CD14-positive monocyte (primary cell): ENCODE measurements at regions not wholly inside any gene's neighbourhood (a gene's known extent, or its start where the extent isn't known, plus 50 kb on each side); places are given as distances from the start of the nearest gene placed in this dataset.

ENCODE experiments used
- DNase-seq, 3 donors: peaks; one replicate each; pipeline ENCODE4 v3.0.0-alpha.2; 2011 to 2022
- H2AFZ ChIP-seq: 2 replicates; pipeline ENCODE4 v1.6.0; 2012; ENCODE audit warnings: mild to moderate bottlenecking, low read depth, low read length, inconsistent platforms; ENCODE audit not compliant: insufficient read depth, poor library complexity, severe bottlenecking
- H3K27ac ChIP-seq, 2 donors: 1 replicate in 1 of 2; 2 replicates in 1 of 2; pipeline ENCODE4 v1.5.1; 2012 to 2013; ENCODE audit warnings: low read length in 2 of 2, control low read depth in 1 of 2, inconsistent platforms in 1 of 2, low read depth in 1 of 2, mild to moderate bottlenecking in 1 of 2
- H3K27me3 ChIP-seq, 2 donors: one replicate each; pipeline versions ENCODE4 v1.6.0 to v1.6.1; 2011 to 2013; ENCODE audit warnings: low read length in 2 of 2; ENCODE audit not compliant: control insufficient read depth in 2 of 2, insufficient read depth in 2 of 2
- H3K36me3 ChIP-seq, 2 donors: replicated peaks in 1 of 2; 1 replicate in 1 of 2; 2 replicates in 1 of 2; pipeline versions ENCODE4 v1.5.1 to v1.6.1; 2012 to 2013; ENCODE audit warnings: low read length in 2 of 2, control low read depth in 1 of 2, inconsistent platforms in 1 of 2, mild to moderate bottlenecking in 1 of 2; ENCODE audit not compliant: insufficient read depth in 2 of 2, control insufficient read depth in 1 of 2
- H3K4me1 ChIP-seq, 2 donors: 1 replicate in 1 of 2; 2 replicates in 1 of 2; pipeline versions ENCODE4 v1.5.1 to v1.6.1; 2012 to 2013; ENCODE audit warnings: low read length in 2 of 2, control low read depth in 1 of 2, inconsistent platforms in 1 of 2, mild to moderate bottlenecking in 1 of 2, moderate library complexity in 1 of 2; ENCODE audit not compliant: insufficient read depth in 2 of 2, control insufficient read depth in 1 of 2
- H3K4me2 ChIP-seq: replicated peaks from 2 replicates; pipeline ENCODE3; 2012; ENCODE audit warnings: low read length, moderate library complexity, mild to moderate bottlenecking; ENCODE audit not compliant: poor library complexity, severe bottlenecking; ENCODE audit errors: extremely low read depth
- H3K4me3 ChIP-seq, 3 experiments: fragments of 200-600 bp in 1 of 3; sonication (generic) in 1 of 3; replicated peaks in 1 of 3; 1 replicate in 2 of 3; 2 replicates in 1 of 3; pipeline ENCODE4 v1.5.1; 2011 to 2013; ENCODE audit warnings: low read length in 3 of 3, mild to moderate bottlenecking in 3 of 3, control low read depth in 2 of 3, low read depth in 2 of 3, inconsistent platforms in 1 of 3, moderate library complexity in 1 of 3
- H3K79me2 ChIP-seq: 2 replicates; pipeline ENCODE4 v1.6.0; 2012; ENCODE audit warnings: mild to moderate bottlenecking, control low read depth, inconsistent platforms, low read length, moderate library complexity; ENCODE audit not compliant: insufficient read depth
- H3K9ac ChIP-seq: 2 replicates; pipeline ENCODE4 v1.6.0; 2017; ENCODE audit warnings: low read length, mild to moderate bottlenecking; ENCODE audit not compliant: insufficient read depth, poor library complexity, severe bottlenecking
- H3K9me3 ChIP-seq, 2 donors: replicated peaks in 1 of 2; 1 replicate in 1 of 2; 2 replicates in 1 of 2; pipeline versions ENCODE4 v1.5.1 to v1.6.1; 2012 to 2013; ENCODE audit warnings: low read length in 2 of 2, control low read depth in 1 of 2; ENCODE audit not compliant: control insufficient read depth in 1 of 2, insufficient read depth in 1 of 2
- H4K20me1 ChIP-seq: 2 replicates; pipeline ENCODE4 v1.6.0; 2012; ENCODE audit warnings: mild to moderate bottlenecking, low read length, control low read depth, moderate library complexity; ENCODE audit not compliant: insufficient read depth
- H3K27ac Mint-ChIP-seq, 7 donors: one replicate each; pipeline ENCODE4 v1.8.0; 2020; ENCODE audit warnings: mild to moderate bottlenecking in 7 of 7, mixed read lengths in 7 of 7, moderate library complexity in 6 of 7, inconsistent platforms in 2 of 7
- H3K27me3 Mint-ChIP-seq, 3 donors: one replicate each; pipeline ENCODE4 v1.8.0; 2021 to 2022; ENCODE audit warnings: low read depth in 3 of 3, mild to moderate bottlenecking in 3 of 3, mixed read lengths in 3 of 3, moderate library complexity in 3 of 3, inconsistent platforms in 1 of 3
- H3K36me3 Mint-ChIP-seq, 2 donors: one replicate each; pipeline ENCODE4 v1.8.0; 2020; ENCODE audit warnings: mixed read lengths in 2 of 2, inconsistent platforms in 1 of 2, mild to moderate bottlenecking in 1 of 2
- H3K4me1 Mint-ChIP-seq: one replicate; pipeline ENCODE4 v1.8.0; 2020; ENCODE audit warnings: mild to moderate bottlenecking, mixed read lengths
- H3K4me3 Mint-ChIP-seq, 2 donors: one replicate each; pipeline ENCODE4 v1.8.0; 2020; ENCODE audit warnings: mild to moderate bottlenecking in 2 of 2, mixed read lengths in 2 of 2, moderate library complexity in 1 of 2
- H3K9me3 Mint-ChIP-seq, 7 donors: one replicate each; pipeline ENCODE4 v1.8.0; 2020 to 2022; ENCODE audit warnings: mixed read lengths in 7 of 7, mild to moderate bottlenecking in 6 of 7, moderate library complexity in 6 of 7, inconsistent platforms in 2 of 7
- CTCF ChIP-seq: fragments of 200-600 bp; IDR thresholded peaks from one replicate; pipeline ENCODE4 v1.8.0; 2022; ENCODE audit warnings: antibody characterized with exemption, mild to moderate bottlenecking
- WGBS: methylation state at CpG from one replicate; pipeline ENCODE4 v1.1.5; 2013; ENCODE audit warnings: missing lambda C conversion rate; ENCODE audit not compliant: insufficient coverage; 5-methylcytosine and 5-hydroxymethylcytosine counted together
- intact Hi-C, 2 donors: fragments of 100-400 bp; cut with micrococcal nuclease; formaldehyde crosslinking; loops; one replicate each; pipeline versions ENCODE4 v1.15.0 to v1.15.1; 2023

GRCh38 chr10:2913474-2913873 is 153.9 kb upstream of the PFKP start:
- Histone ChIP-seq H2AFZ (no peak overlapping the region), H3K9ac (no peak overlapping the region), H3K27me3 (no peaks in the 10 kb centered on the region), H3K9me3 (no peaks in the 10 kb centered on the region), H3K4me1 (no peaks in the 10 kb centered on the region), H3K27ac (no peak overlapping the region), H3K4me2 (no peak overlapping the region), H4K20me1 (no peaks in the 10 kb centered on the region), H3K4me3 (no peak overlapping the region), H3K79me2 (no peaks in the 10 kb centered on the region), H3K36me3 (no peaks in the 10 kb centered on the region)
- Mint-ChIP-seq H3K27me3 (peaks cover 0 to 9% (median 0%) of the 10 kb centered on the region in 3 donors), H3K4me3 (no peak overlapping the region), H3K9me3 (no peaks in the 10 kb centered on the region), H3K36me3 (no peaks in the 10 kb centered on the region), H3K27ac (no peak overlapping the region), H3K4me1 (no peaks in the 10 kb centered on the region)
- DNase-seq: no peak
- intact Hi-C loops: no loop called here
- 93% methylated on average over 4 of the region's 4 CpGs for WGBS
- TF ChIP-seq CTCF: no peak

GRCh38 chr10:2910656-2911055 is 156.7 kb upstream of the PFKP start:
- intact Hi-C loops: no loop called here
- DNase-seq: no peak
- Histone ChIP-seq H3K27me3 (no peaks in the 10 kb centered on the region), H3K4me3 (no peak overlapping the region), H3K36me3 (no peaks in the 10 kb centered on the region), H2AFZ (no peak overlapping the region), H3K9me3 (no peaks in the 10 kb centered on the region), H3K79me2 (no peaks in the 10 kb centered on the region), H4K20me1 (no peaks in the 10 kb centered on the region), H3K9ac (no peak overlapping the region), H3K4me2 (no peak overlapping the region), H3K27ac (no peak overlapping the region), H3K4me1 (no peaks in the 10 kb centered on the region)
- no peak for TF ChIP-seq CTCF
- no peak overlapping the region for H3K27ac Mint-ChIP-seq
- WGBS: 50% methylated on average over 1 of the region's 3 CpGs
- no peaks in the 10 kb centered on the region for H3K4me1 Mint-ChIP-seq
- H3K27me3 Mint-ChIP-seq: peaks cover 0 to 11% (median 0%) of the 10 kb centered on the region in 3 donors
- H3K4me3 Mint-ChIP-seq: no peak overlapping the region
- H3K9me3 Mint-ChIP-seq: no peaks in the 10 kb centered on the region
- no peaks in the 10 kb centered on the region for H3K36me3 Mint-ChIP-seq
